ENCODE measurements at regions not wholly inside any gene's neighbourhood (a gene's known extent, or its start where the extent isn't known, plus 50 kb on each side); places are given as distances from the start of the nearest gene placed in this dataset.

DNA sequence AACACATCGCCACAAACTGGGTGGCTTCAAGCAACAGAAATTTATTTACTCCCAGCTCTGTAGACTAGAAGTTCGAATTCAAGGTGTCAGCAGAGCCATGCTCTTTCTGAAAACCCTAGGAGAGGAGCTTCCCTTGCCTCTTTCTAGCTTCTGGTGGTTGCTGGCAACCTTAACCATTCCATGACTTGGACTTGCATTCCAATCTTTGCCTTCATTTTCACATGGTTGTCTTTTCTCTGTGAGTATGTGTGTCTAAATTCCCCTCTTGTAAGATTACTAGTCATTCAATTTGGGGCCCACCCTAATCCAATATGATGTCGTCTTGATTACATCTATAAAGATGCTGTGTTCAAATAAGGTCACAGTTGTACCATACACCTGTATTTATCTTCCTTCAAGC is 65.9 kb upstream of the PRKG1 start:
- Histone ChIP-seq H3K9me3 (ENCODE audit: low read length) (no peaks in the 10 kb centered on the region), H3K36me3 (replicated peaks in 1 of 2; ENCODE audit: control insufficient read depth in 1 of 2, insufficient read depth in 2 of 2, low read length in 2 of 2) (no peaks in the 10 kb centered on the region), H3K27ac (ENCODE audit: extremely low read length, insufficient read depth, low read length) (no peak overlapping the region), H3K4me2 (ENCODE audit: low read depth, low read length) (no peak overlapping the region), H4K20me1 (ENCODE audit: insufficient read depth, low read length) (no peaks in the 10 kb centered on the region), H3K79me2 (ENCODE audit: insufficient read depth, low read length) (no peaks in the 10 kb centered on the region), H3K9ac (ENCODE audit: insufficient read depth, low read depth, low read length) (no peak overlapping the region), H2AFZ (ENCODE audit: low read length) (no peak overlapping the region), H3K4me3 (replicated peaks in 1 of 3; ENCODE audit: insufficient read depth in 1 of 3, low read depth in 2 of 3, low read length in 3 of 3) (no peak overlapping the region), H3K4me1 (ENCODE audit: insufficient read depth, low read length) (no peaks in the 10 kb centered on the region), H3K27me3 (ENCODE audit: control insufficient read depth in 1 of 2, insufficient read depth in 2 of 2, low read length in 2 of 2) (peaks cover 0 to 8% of the 10 kb centered on the region in 2 experiments; a peak in 3 of 5 replicates)
- CTCF ChIA-PET (ENCODE audit: low intra/inter-chr PET ratio, low total read pairs) = no interaction called here
- FAIRE-seq (no peak), DNase-seq (ENCODE audit: low spot score) (no peak), ATAC-seq (no peak)
- 0% methylated on average over 3 of the region's 3 CpGs for WGBS (ENCODE audit: low lambda C conversion rate)
- no peak for TF ChIP-seq EEA1 (CRISPR knock-in tag; IDR thresholded peaks at IDR 0.05; ENCODE audit: borderline replicate concordance)
- no peak for TF ChIP-seq TEAD2 (CRISPR knock-in tag; IDR thresholded peaks at IDR 0.05)
- TF ChIP-seq, protein P1, sequence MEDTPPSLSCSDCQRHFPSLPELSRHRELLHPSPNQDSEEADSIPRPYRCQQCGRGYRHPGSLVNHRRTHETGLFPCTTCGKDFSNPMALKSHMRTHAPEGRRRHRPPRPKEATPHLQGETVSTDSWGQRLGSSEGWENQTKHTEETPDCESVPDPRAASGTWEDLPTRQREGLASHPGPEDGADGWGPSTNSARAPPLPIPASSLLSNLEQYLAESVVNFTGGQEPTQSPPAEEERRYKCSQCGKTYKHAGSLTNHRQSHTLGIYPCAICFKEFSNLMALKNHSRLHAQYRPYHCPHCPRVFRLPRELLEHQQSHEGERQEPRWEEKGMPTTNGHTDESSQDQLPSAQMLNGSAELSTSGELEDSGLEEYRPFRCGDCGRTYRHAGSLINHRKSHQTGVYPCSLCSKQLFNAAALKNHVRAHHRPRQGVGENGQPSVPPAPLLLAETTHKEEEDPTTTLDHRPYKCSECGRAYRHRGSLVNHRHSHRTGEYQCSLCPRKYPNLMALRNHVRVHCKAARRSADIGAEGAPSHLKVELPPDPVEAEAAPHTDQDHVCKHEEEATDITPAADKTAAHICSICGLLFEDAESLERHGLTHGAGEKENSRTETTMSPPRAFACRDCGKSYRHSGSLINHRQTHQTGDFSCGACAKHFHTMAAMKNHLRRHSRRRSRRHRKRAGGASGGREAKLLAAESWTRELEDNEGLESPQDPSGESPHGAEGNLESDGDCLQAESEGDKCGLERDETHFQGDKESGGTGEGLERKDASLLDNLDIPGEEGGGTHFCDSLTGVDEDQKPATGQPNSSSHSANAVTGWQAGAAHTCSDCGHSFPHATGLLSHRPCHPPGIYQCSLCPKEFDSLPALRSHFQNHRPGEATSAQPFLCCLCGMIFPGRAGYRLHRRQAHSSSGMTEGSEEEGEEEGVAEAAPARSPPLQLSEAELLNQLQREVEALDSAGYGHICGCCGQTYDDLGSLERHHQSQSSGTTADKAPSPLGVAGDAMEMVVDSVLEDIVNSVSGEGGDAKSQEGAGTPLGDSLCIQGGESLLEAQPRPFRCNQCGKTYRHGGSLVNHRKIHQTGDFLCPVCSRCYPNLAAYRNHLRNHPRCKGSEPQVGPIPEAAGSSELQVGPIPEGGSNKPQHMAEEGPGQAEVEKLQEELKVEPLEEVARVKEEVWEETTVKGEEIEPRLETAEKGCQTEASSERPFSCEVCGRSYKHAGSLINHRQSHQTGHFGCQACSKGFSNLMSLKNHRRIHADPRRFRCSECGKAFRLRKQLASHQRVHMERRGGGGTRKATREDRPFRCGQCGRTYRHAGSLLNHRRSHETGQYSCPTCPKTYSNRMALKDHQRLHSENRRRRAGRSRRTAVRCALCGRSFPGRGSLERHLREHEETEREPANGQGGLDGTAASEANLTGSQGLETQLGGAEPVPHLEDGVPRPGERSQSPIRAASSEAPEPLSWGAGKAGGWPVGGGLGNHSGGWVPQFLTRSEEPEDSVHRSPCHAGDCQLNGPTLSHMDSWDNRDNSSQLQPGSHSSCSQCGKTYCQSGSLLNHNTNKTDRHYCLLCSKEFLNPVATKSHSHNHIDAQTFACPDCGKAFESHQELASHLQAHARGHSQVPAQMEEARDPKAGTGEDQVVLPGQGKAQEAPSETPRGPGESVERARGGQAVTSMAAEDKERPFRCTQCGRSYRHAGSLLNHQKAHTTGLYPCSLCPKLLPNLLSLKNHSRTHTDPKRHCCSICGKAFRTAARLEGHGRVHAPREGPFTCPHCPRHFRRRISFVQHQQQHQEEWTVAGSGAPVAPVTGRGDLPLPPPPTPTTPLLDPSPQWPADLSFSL (CRISPR knock-in tag; IDR thresholded peaks at IDR 0.05) = no peak
- no peak for TF ChIP-seq GTF2F1 (IDR thresholded peaks at IDR 0.05; ENCODE audit: low read length)
- TF ChIP-seq RFX1 (IDR thresholded peaks at IDR 0.05) = no peak
- TF ChIP-seq ZNF660 (CRISPR knock-in tag; IDR thresholded peaks at IDR 0.05; ENCODE audit: borderline replicate concordance, low read depth) = no peak
- no peak for TF ChIP-seq ZNF350 (CRISPR knock-in tag; IDR thresholded peaks at IDR 0.05; ENCODE audit: borderline replicate concordance, low read depth)
- no peak for TF ChIP-seq SPEN (CRISPR knock-in tag; IDR thresholded peaks at IDR 0.05; ENCODE audit: low read depth)
- no peak for TF ChIP-seq TBX3 (IDR thresholded peaks at IDR 0.05; ENCODE audit: borderline replicate concordance)
- TF ChIP-seq RAD51 (IDR thresholded peaks at IDR 0.05; ENCODE audit: borderline replicate concordance) = no peak
- POLR2A ChIA-PET = no interaction called here
- in situ Hi-C loops (cut with HindIII; ENCODE audit: extremely low pct_ligation_motif_present, low pct_unique_long_range_greater_than_20kb) = loop anchor here (25.0 kb wide), 1 partner anchor 1204 kb away; no protein-coding TSS in a partner anchor
- BruUV-seq (replicated peaks) = no TSS peak
- intact Hi-C loops (cut with micrococcal nuclease; ENCODE audit: unreplicated experiment) = no loop called here
